ENCODE measurements at regions not wholly inside any gene's neighbourhood (a gene's known extent, or its start where the extent isn't known, plus 50 kb on each side); places are given as distances from the start of the nearest gene placed in this dataset.

- Histone ChIP-seq H3K9ac (ENCODE audit: low read depth, low read length) (no peak overlapping the region), H3K27me3 (ENCODE audit: control insufficient read depth, insufficient read depth, low read length) (peaks cover 9% of the 10 kb centered on the region), H3K36me3 (ENCODE audit: control insufficient read depth, insufficient read depth, low read length) (no peaks in the 10 kb centered on the region), H3K4me1 (ENCODE audit: control insufficient read depth, insufficient read depth, low read length) (no peaks in the 10 kb centered on the region; the same call in 1 of the 2 replicates), H3K27ac (ENCODE audit: low read depth, low read length) (no peak overlapping the region), H3K9me3 (ENCODE audit: control insufficient read depth, insufficient read depth, low read length) (peaks cover 6% of the 10 kb centered on the region; the same call in 1 of the 2 replicates), H3K4me3 (ENCODE audit: low read depth, low read length) (no peak overlapping the region)
Observed at GRCh38 chr6:165889636-165890403, 226.8 kb upstream of the PDE10A start.

- H3K36me3 ChIP-seq (ENCODE audit: control insufficient read depth, insufficient read depth, low read length): no peaks in the 10 kb centered on the region
- H3K4me1 ChIP-seq (ENCODE audit: control insufficient read depth, insufficient read depth, low read length): no peaks in the 10 kb centered on the region; the same call in 1 of the 2 replicates
- H3K9me3 ChIP-seq (ENCODE audit: control insufficient read depth, insufficient read depth, low read length): peaks cover 6% of the 10 kb centered on the region; the same call in 1 of the 2 replicates
- H3K4me3 ChIP-seq (ENCODE audit: low read depth, low read length): no peak overlapping the region
- peaks cover 8% of the 10 kb centered on the region for H3K27me3 ChIP-seq (ENCODE audit: control insufficient read depth, insufficient read depth, low read length)
- H3K9ac ChIP-seq (ENCODE audit: low read depth, low read length): no peak overlapping the region
- no peak overlapping the region for H3K27ac ChIP-seq (ENCODE audit: low read depth, low read length)
Observed at GRCh38 chr6:165886169-165886568, 223.1 kb upstream of the PDE10A start.

- no peak overlapping the region for H3K4me3 ChIP-seq (ENCODE audit: low read depth, low read length)
- H3K9ac ChIP-seq (ENCODE audit: low read depth, low read length): no peak overlapping the region
- peaks cover 4% of the 10 kb centered on the region; the same call in 1 of the 2 replicates for H3K27me3 ChIP-seq (ENCODE audit: control insufficient read depth, insufficient read depth, low read length)
- H3K36me3 ChIP-seq (ENCODE audit: control insufficient read depth, insufficient read depth, low read length): no peaks in the 10 kb centered on the region
- H3K4me1 ChIP-seq (ENCODE audit: control insufficient read depth, insufficient read depth, low read length): no peaks in the 10 kb centered on the region; the same call in 1 of the 2 replicates
- no peak overlapping the region for H3K27ac ChIP-seq (ENCODE audit: low read depth, low read length)
- peaks cover 6% of the 10 kb centered on the region; the same call in 1 of the 2 replicates for H3K9me3 ChIP-seq (ENCODE audit: control insufficient read depth, insufficient read depth, low read length)
Observed at GRCh38 chr6:165884813-165885765, 222.0 kb upstream of the PDE10A start.

- H3K9ac ChIP-seq (ENCODE audit: low read depth, low read length): no peak overlapping the region
- no peaks in the 10 kb centered on the region for H3K36me3 ChIP-seq (ENCODE audit: control insufficient read depth, insufficient read depth, low read length)
- H3K27me3 ChIP-seq (ENCODE audit: control insufficient read depth, insufficient read depth, low read length): peaks cover under 1% of the 10 kb centered on the region; the same call in 1 of the 2 replicates
- no peak overlapping the region for H3K4me3 ChIP-seq (ENCODE audit: low read depth, low read length)
- H3K27ac ChIP-seq (ENCODE audit: low read depth, low read length): no peak overlapping the region
- peaks cover 6% of the 10 kb centered on the region; the same call in 1 of the 2 replicates for H3K9me3 ChIP-seq (ENCODE audit: control insufficient read depth, insufficient read depth, low read length)
- no peaks in the 10 kb centered on the region; the same call in 1 of the 2 replicates for H3K4me1 ChIP-seq (ENCODE audit: control insufficient read depth, insufficient read depth, low read length)
Observed at GRCh38 chr6:165883851-165884640, 221.0 kb upstream of the PDE10A start.

GRCh38 chr6:165881806-165882205 is 218.8 kb upstream of the PDE10A start:
- H3K4me3 ChIP-seq (ENCODE audit: low read depth, low read length): no peak overlapping the region
- H3K9me3 ChIP-seq (ENCODE audit: control insufficient read depth, insufficient read depth, low read length): no peaks in the 10 kb centered on the region
- no peaks in the 10 kb centered on the region for H3K36me3 ChIP-seq (ENCODE audit: control insufficient read depth, insufficient read depth, low read length)
- H3K27me3 ChIP-seq (ENCODE audit: control insufficient read depth, insufficient read depth, low read length): no peaks in the 10 kb centered on the region; the same call in 1 of the 2 replicates
- no peak overlapping the region for H3K9ac ChIP-seq (ENCODE audit: low read depth, low read length)
- H3K27ac ChIP-seq (ENCODE audit: low read depth, low read length): no peak overlapping the region
- H3K4me1 ChIP-seq (ENCODE audit: control insufficient read depth, insufficient read depth, low read length): no peaks in the 10 kb centered on the region; the same call in 1 of the 2 replicates

GRCh38 chr6:165880686-165881085 is 217.6 kb upstream of the PDE10A start:
- no peaks in the 10 kb centered on the region; the same call in 1 of the 2 replicates for H3K4me1 ChIP-seq (ENCODE audit: control insufficient read depth, insufficient read depth, low read length)
- H3K9me3 ChIP-seq (ENCODE audit: control insufficient read depth, insufficient read depth, low read length): no peaks in the 10 kb centered on the region
- no peaks in the 10 kb centered on the region for H3K36me3 ChIP-seq (ENCODE audit: control insufficient read depth, insufficient read depth, low read length)
- no peak overlapping the region for H3K27ac ChIP-seq (ENCODE audit: low read depth, low read length)
- no peak overlapping the region for H3K9ac ChIP-seq (ENCODE audit: low read depth, low read length)
- no peak overlapping the region for H3K4me3 ChIP-seq (ENCODE audit: low read depth, low read length)
- H3K27me3 ChIP-seq (ENCODE audit: control insufficient read depth, insufficient read depth, low read length): no peaks in the 10 kb centered on the region; the same call in 1 of the 2 replicates

- Histone ChIP-seq H3K27ac (ENCODE audit: low read depth, low read length) (no peak overlapping the region), H3K36me3 (ENCODE audit: control insufficient read depth, insufficient read depth, low read length) (no peaks in the 10 kb centered on the region), H3K9ac (ENCODE audit: low read depth, low read length) (no peak overlapping the region), H3K4me3 (ENCODE audit: low read depth, low read length) (no peak overlapping the region), H3K4me1 (ENCODE audit: control insufficient read depth, insufficient read depth, low read length) (no peaks in the 10 kb centered on the region), H3K9me3 (ENCODE audit: control insufficient read depth, insufficient read depth, low read length) (no peaks in the 10 kb centered on the region), H3K27me3 (ENCODE audit: control insufficient read depth, insufficient read depth, low read length) (no peaks in the 10 kb centered on the region)
Observed at GRCh38 chr6:165877773-165878172, 214.7 kb upstream of the PDE10A start.

- no peaks in the 10 kb centered on the region for H3K4me1 ChIP-seq (ENCODE audit: control insufficient read depth, insufficient read depth, low read length)
- no peaks in the 10 kb centered on the region for H3K9me3 ChIP-seq (ENCODE audit: control insufficient read depth, insufficient read depth, low read length)
- H3K9ac ChIP-seq (ENCODE audit: low read depth, low read length): no peak overlapping the region
- no peak overlapping the region for H3K4me3 ChIP-seq (ENCODE audit: low read depth, low read length)
- no peak overlapping the region for H3K27ac ChIP-seq (ENCODE audit: low read depth, low read length)
- no peaks in the 10 kb centered on the region for H3K27me3 ChIP-seq (ENCODE audit: control insufficient read depth, insufficient read depth, low read length)
- H3K36me3 ChIP-seq (ENCODE audit: control insufficient read depth, insufficient read depth, low read length): no peaks in the 10 kb centered on the region
Observed at GRCh38 chr6:165877192-165877591, 214.2 kb upstream of the PDE10A start.

GRCh38 chr6:165876588-165876987 is 213.5 kb upstream of the PDE10A start:
- Histone ChIP-seq H3K4me3 (ENCODE audit: low read depth, low read length) (no peak overlapping the region), H3K36me3 (ENCODE audit: control insufficient read depth, insufficient read depth, low read length) (no peaks in the 10 kb centered on the region), H3K4me1 (ENCODE audit: control insufficient read depth, insufficient read depth, low read length) (no peaks in the 10 kb centered on the region), H3K27me3 (ENCODE audit: control insufficient read depth, insufficient read depth, low read length) (no peaks in the 10 kb centered on the region), H3K27ac (ENCODE audit: low read depth, low read length) (no peak overlapping the region), H3K9ac (ENCODE audit: low read depth, low read length) (no peak overlapping the region), H3K9me3 (ENCODE audit: control insufficient read depth, insufficient read depth, low read length) (no peaks in the 10 kb centered on the region)

GRCh38 chr6:165875946-165876345 is 212.9 kb upstream of the PDE10A start:
- H3K9me3 ChIP-seq (ENCODE audit: control insufficient read depth, insufficient read depth, low read length): no peaks in the 10 kb centered on the region
- H3K36me3 ChIP-seq (ENCODE audit: control insufficient read depth, insufficient read depth, low read length): no peaks in the 10 kb centered on the region
- H3K27ac ChIP-seq (ENCODE audit: low read depth, low read length): no peak overlapping the region
- no peak overlapping the region for H3K4me3 ChIP-seq (ENCODE audit: low read depth, low read length)
- H3K9ac ChIP-seq (ENCODE audit: low read depth, low read length): no peak overlapping the region
- H3K4me1 ChIP-seq (ENCODE audit: control insufficient read depth, insufficient read depth, low read length): no peaks in the 10 kb centered on the region
- no peaks in the 10 kb centered on the region for H3K27me3 ChIP-seq (ENCODE audit: control insufficient read depth, insufficient read depth, low read length)
